ENCODE measurements at regions not wholly inside any gene's neighbourhood (a gene's known extent, or its start where the extent isn't known, plus 50 kb on each side); places are given as distances from the start of the nearest gene placed in this dataset.
"Not testable (repeated sequence)": the region's sequence is repeated elsewhere in the genome, so short reads cannot be mapped to it uniquely, and the experiment has no call there.

- Histone ChIP-seq H3K9ac (ENCODE audit: low read depth, low read length) (no peak overlapping the region), H3K36me3 (ENCODE audit: insufficient read depth, low read length) (no peaks in the 10 kb centered on the region), H3K4me1 (ENCODE audit: insufficient read depth, low read length) (no peaks in the 10 kb centered on the region), H3K9me3 (ENCODE audit: control insufficient read depth, insufficient read depth, low read length) (no peaks in the 10 kb centered on the region; the same call in 1 of the 2 replicates)
Measured at GRCh38 chr6:135592276-135592675, 94.7 kb upstream of the AHI1 start.

- H3K36me3 ChIP-seq (ENCODE audit: insufficient read depth, low read length), result no peaks in the 10 kb centered on the region
- no peaks in the 10 kb centered on the region for H3K4me1 ChIP-seq (ENCODE audit: insufficient read depth, low read length)
- no peak overlapping the region for H3K9ac ChIP-seq (ENCODE audit: low read depth, low read length)
- H3K9me3 ChIP-seq (ENCODE audit: control insufficient read depth, insufficient read depth, low read length), result no peaks in the 10 kb centered on the region
Measured at GRCh38 chr6:135594000-135594399, 96.5 kb upstream of the AHI1 start.

GRCh38 chr6:135600086-135600702 is 102.7 kb upstream of the AHI1 start:
- Histone ChIP-seq H3K9ac (ENCODE audit: low read depth, low read length) (no peak overlapping the region), H3K4me1 (ENCODE audit: insufficient read depth, low read length) (no peaks in the 10 kb centered on the region)

GRCh38 chr6:135600931-135601330 is 103.4 kb upstream of the AHI1 start:
- no peaks in the 10 kb centered on the region for H3K36me3 ChIP-seq (ENCODE audit: insufficient read depth, low read length)
- no peaks in the 10 kb centered on the region for H3K4me1 ChIP-seq (ENCODE audit: insufficient read depth, low read length)
- no peaks in the 10 kb centered on the region for H3K9me3 ChIP-seq (ENCODE audit: control insufficient read depth, insufficient read depth, low read length)
- H3K9ac ChIP-seq (ENCODE audit: low read depth, low read length), result no peak overlapping the region

More at GRCh38 chr6:135600086-135600702, 102.7 kb upstream of the AHI1 start:
- H3K9me3 ChIP-seq (ENCODE audit: control insufficient read depth, insufficient read depth, low read length), result no peaks in the 10 kb centered on the region
- H3K36me3 ChIP-seq (ENCODE audit: insufficient read depth, low read length), result no peaks in the 10 kb centered on the region

GRCh38 chr6:135601857-135602256 is 104.3 kb upstream of the AHI1 start:
- no peaks in the 10 kb centered on the region for H3K36me3 ChIP-seq (ENCODE audit: insufficient read depth, low read length)
- no peak overlapping the region for H3K9ac ChIP-seq (ENCODE audit: low read depth, low read length)
- H3K9me3 ChIP-seq (ENCODE audit: control insufficient read depth, insufficient read depth, low read length), result no peaks in the 10 kb centered on the region
- no peaks in the 10 kb centered on the region for H3K4me1 ChIP-seq (ENCODE audit: insufficient read depth, low read length)

GRCh38 chr6:135603249-135603648 is 105.7 kb upstream of the AHI1 start:
- no peak overlapping the region for H3K9ac ChIP-seq (ENCODE audit: low read depth, low read length)
- H3K4me1 ChIP-seq (ENCODE audit: insufficient read depth, low read length), result no peaks in the 10 kb centered on the region
- H3K9me3 ChIP-seq (ENCODE audit: control insufficient read depth, insufficient read depth, low read length), result no peaks in the 10 kb centered on the region
- H3K36me3 ChIP-seq (ENCODE audit: insufficient read depth, low read length), result no peaks in the 10 kb centered on the region

- Histone ChIP-seq H3K36me3 (ENCODE audit: insufficient read depth, low read length) (no peaks in the 10 kb centered on the region), H3K9me3 (ENCODE audit: control insufficient read depth, insufficient read depth, low read length) (no peaks in the 10 kb centered on the region), H3K9ac (ENCODE audit: low read depth, low read length) (no peak overlapping the region), H3K4me1 (ENCODE audit: insufficient read depth, low read length) (no peaks in the 10 kb centered on the region)
Measured at GRCh38 chr6:135604035-135604860, 106.7 kb upstream of the AHI1 start.

GRCh38 chr6:135605278-135605790 is 107.8 kb upstream of the AHI1 start:
- H3K36me3 ChIP-seq (ENCODE audit: insufficient read depth, low read length), result no peaks in the 10 kb centered on the region
- no peaks in the 10 kb centered on the region for H3K4me1 ChIP-seq (ENCODE audit: insufficient read depth, low read length)
- H3K9ac ChIP-seq (ENCODE audit: low read depth, low read length), result no peak overlapping the region
- H3K9me3 ChIP-seq (ENCODE audit: control insufficient read depth, insufficient read depth, low read length), result no peaks in the 10 kb centered on the region

GRCh38 chr6:135606392-135606791 is 108.9 kb upstream of the AHI1 start:
- Histone ChIP-seq H3K4me1 (ENCODE audit: insufficient read depth, low read length) (no peaks in the 10 kb centered on the region), H3K9ac (ENCODE audit: low read depth, low read length) (no peak overlapping the region), H3K9me3 (ENCODE audit: control insufficient read depth, insufficient read depth, low read length) (no peaks in the 10 kb centered on the region), H3K36me3 (ENCODE audit: insufficient read depth, low read length) (no peaks in the 10 kb centered on the region)

- Histone ChIP-seq H3K9ac (ENCODE audit: low read depth, low read length) (no peak overlapping the region), H3K9me3 (ENCODE audit: control insufficient read depth, insufficient read depth, low read length) (no peaks in the 10 kb centered on the region), H3K36me3 (ENCODE audit: insufficient read depth, low read length) (no peaks in the 10 kb centered on the region), H3K4me1 (ENCODE audit: insufficient read depth, low read length) (no peaks in the 10 kb centered on the region)
Measured at GRCh38 chr6:135608031-135608430, 110.5 kb upstream of the AHI1 start.

GRCh38 chr6:135610192-135610591 is 112.7 kb upstream of the AHI1 start:
- not testable (repeated sequence) for H3K36me3 ChIP-seq (ENCODE audit: insufficient read depth, low read length); H3K4me1 ChIP-seq (ENCODE audit: insufficient read depth, low read length); H3K9ac ChIP-seq (ENCODE audit: low read depth, low read length); H3K9me3 ChIP-seq (ENCODE audit: control insufficient read depth, insufficient read depth, low read length)

- Histone ChIP-seq H3K36me3 (ENCODE audit: insufficient read depth, low read length) (no peaks in the 10 kb centered on the region), H3K9me3 (ENCODE audit: control insufficient read depth, insufficient read depth, low read length) (no peaks in the 10 kb centered on the region), H3K4me1 (ENCODE audit: insufficient read depth, low read length) (no peaks in the 10 kb centered on the region), H3K9ac (ENCODE audit: low read depth, low read length) (no peak overlapping the region)
Measured at GRCh38 chr6:135616655-135617054, 119.1 kb upstream of the AHI1 start.

- H3K4me1 ChIP-seq (ENCODE audit: insufficient read depth, low read length), result no peaks in the 10 kb centered on the region
- H3K36me3 ChIP-seq (ENCODE audit: insufficient read depth, low read length), result no peaks in the 10 kb centered on the region
Measured at GRCh38 chr6:135617222-135617621, 119.7 kb upstream of the AHI1 start.

GRCh38 chr6:135622081-135622480 is 124.5 kb upstream of the AHI1 start:
- no peaks in the 10 kb centered on the region; the same call in 1 of the 2 replicates for H3K9me3 ChIP-seq (ENCODE audit: control insufficient read depth, insufficient read depth, low read length)
- H3K4me1 ChIP-seq (ENCODE audit: insufficient read depth, low read length), result no peaks in the 10 kb centered on the region
- H3K9ac ChIP-seq (ENCODE audit: low read depth, low read length), result no peak overlapping the region
- no peaks in the 10 kb centered on the region for H3K36me3 ChIP-seq (ENCODE audit: insufficient read depth, low read length)

More at GRCh38 chr6:135617222-135617621, 119.7 kb upstream of the AHI1 start:
- Histone ChIP-seq H3K9me3 (ENCODE audit: control insufficient read depth, insufficient read depth, low read length) (no peaks in the 10 kb centered on the region), H3K9ac (ENCODE audit: low read depth, low read length) (no peak overlapping the region)

GRCh38 chr6:135623979-135624378 is 126.4 kb upstream of the AHI1 start:
- H3K9ac ChIP-seq (ENCODE audit: low read depth, low read length), result no peak overlapping the region
- no peaks in the 10 kb centered on the region; the same call in 1 of the 2 replicates for H3K9me3 ChIP-seq (ENCODE audit: control insufficient read depth, insufficient read depth, low read length)
- H3K36me3 ChIP-seq (ENCODE audit: insufficient read depth, low read length), result no peaks in the 10 kb centered on the region
- H3K4me1 ChIP-seq (ENCODE audit: insufficient read depth, low read length), result no peaks in the 10 kb centered on the region

Data from ES-I3 (cell line).